GM18517 (cell line): ENCODE measurements at regions not wholly inside any gene's neighbourhood (a gene's known extent, or its start where the extent isn't known, plus 50 kb on each side); places are given as distances from the start of the nearest gene placed in this dataset.
"Not testable (repeated sequence)": the region's sequence is repeated elsewhere in the genome, so short reads cannot be mapped to it uniquely, and the experiment has no call there.

ENCODE experiments used
- ATAC-seq: cut with Tn5 transposase; IDR thresholded peaks from one replicate; pipeline ENCODE4 v1.9.1; 2021; ENCODE audit warnings: mild to moderate bottlenecking, moderate library complexity; ENCODE audit not compliant: unreplicated experiment

GRCh38 chr7:46942574-46942973 is 639.3 kb downstream of the TNS3 start:
- ATAC-seq = no peak

GRCh38 chr7:46940178-46940577 is 641.7 kb downstream of the TNS3 start:
- no peak for ATAC-seq

- no peak for ATAC-seq
Observed at GRCh38 chr7:46939558-46939957, 642.4 kb downstream of the TNS3 start.

GRCh38 chr7:46939089-46939488 is 642.8 kb downstream of the TNS3 start:
- ATAC-seq = no peak

- ATAC-seq = no peak
Observed at GRCh38 chr7:46937826-46938225, 644.1 kb downstream of the TNS3 start.

- no peak for ATAC-seq
Observed at GRCh38 chr7:46934198-46934825, 647.6 kb downstream of the TNS3 start.

DNA sequence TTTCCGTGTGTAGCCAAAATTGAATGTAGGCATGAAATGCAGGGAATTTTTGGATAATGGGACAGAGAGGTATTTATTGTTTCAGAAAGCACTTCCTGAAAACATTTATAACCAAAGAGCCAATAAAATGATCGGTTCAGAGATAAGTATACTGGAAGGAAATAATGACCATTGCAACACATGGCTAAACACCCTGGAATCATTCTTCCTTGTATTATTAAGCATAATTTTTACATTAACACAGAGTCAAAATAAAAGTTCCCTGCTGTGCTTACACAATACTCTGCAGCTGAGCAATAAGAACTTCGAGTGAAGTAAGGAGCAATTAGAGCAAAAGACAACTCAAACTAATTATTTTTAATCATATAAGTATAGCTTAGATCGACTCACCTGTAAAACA is 648.3 kb downstream of the TNS3 start:
- ATAC-seq = no peak

GRCh38 chr7:46932676-46933424 is 649.1 kb downstream of the TNS3 start:
- ATAC-seq = no peak

DNA sequence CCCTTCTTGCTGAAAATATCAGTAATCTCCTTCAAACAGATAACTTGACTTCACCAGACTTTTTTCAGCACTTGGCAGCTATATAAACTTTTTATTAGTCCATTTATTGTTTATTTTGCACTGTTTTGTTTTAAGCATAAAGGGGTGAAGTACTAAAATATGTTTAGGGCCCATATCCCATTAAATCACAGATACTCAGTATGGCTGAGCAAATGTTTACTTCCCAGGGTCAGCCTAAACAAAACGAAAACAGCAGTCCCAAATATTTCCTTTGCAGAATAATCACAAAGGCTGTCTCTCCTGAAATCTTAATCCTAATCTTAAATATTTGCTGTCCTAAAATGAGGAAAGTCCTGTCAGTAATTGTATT is 649.6 kb downstream of the TNS3 start:
- no peak for ATAC-seq

GRCh38 chr7:46930366-46930765 is 651.5 kb downstream of the TNS3 start:
- ATAC-seq = no peak

GRCh38 chr7:46929359-46929758 is 652.6 kb downstream of the TNS3 start:
- no peak for ATAC-seq

GRCh38 chr7:46928719-46929118 is 653.2 kb downstream of the TNS3 start:
- ATAC-seq = no peak

GRCh38 chr7:46927131-46927810 is 654.6 kb downstream of the TNS3 start:
- no peak for ATAC-seq

DNA sequence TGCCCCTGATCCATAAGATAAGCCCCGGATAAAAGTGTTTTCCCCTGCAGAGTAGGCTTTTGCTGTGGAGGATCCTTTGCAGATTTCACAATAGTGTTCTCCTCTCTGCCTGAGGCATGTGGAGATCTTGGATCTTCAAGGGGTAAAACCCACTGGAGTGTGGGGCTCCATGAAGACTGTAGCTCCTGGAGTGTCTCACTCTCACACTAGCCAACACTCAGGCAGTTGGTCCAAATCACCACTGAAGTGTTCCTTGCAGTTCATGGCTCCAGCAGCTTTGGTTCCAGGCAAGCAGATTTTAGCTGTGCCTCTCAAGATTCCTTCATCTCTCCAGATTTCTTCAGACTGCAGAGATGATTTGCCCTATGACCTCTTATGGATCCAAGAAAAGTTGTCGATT is 665.3 kb downstream of the TNS3 start:
- ATAC-seq = no peak

DNA sequence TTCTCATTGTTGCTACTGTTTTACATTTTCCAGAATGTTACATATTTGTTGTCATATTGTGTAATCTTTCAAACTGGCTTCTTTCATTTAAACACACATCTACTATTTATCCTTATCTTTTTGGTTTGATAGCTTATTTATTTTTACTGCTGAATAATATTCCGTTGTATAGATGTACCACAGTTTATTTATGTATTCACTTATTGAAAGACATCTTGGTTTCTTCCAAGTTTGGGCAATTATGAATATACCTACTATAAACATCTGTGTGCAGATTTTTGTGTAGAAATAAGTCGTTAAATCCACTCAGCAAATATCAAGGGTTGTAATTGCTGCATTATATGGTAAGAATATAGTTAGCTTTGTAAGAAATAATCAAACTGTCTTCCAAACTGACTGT is 669.2 kb downstream of the TNS3 start:
- ATAC-seq = no peak

- no peak for ATAC-seq
Observed at GRCh38 chr7:46909601-46910051, 672.3 kb downstream of the TNS3 start.

DNA sequence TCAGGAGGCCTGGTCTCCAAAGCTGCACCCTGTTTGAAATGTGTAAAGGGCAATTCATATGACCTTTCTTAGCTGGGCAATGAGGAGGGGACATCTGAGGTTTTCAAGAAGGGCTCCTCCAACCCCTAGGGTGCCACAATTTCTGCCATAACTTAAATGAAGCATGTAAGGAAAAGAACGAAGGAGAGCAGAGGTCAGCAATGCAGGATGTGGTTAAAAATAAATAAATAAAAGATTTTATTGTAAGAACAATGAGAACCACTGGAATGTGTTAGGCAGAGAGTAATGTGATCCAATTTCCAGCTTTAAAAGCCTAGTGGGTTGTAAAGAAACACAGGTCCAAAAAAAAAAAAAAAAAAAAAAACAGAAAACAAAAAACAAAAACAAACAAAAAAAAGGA is 673.1 kb downstream of the TNS3 start:
- ATAC-seq = no peak

DNA sequence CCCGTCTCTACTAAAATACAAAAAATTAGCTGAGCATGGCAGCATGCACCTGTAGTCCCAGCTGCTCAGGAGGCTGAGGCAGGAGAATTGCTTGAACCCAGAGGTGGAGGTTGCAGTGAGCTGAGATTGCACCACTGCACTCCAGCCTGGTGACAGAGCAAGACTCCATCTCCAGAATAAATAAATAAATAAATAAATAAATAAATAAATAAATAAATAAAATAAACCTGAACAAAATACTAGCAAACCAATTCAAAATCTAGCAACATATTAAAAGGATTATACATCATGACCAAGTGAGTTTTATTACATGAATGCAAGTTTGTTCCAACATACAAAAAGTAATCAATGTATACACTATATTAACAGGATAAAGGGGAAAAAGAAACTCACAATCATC is 677.4 kb downstream of the TNS3 start:
- ATAC-seq = not testable (repeated sequence)

DNA sequence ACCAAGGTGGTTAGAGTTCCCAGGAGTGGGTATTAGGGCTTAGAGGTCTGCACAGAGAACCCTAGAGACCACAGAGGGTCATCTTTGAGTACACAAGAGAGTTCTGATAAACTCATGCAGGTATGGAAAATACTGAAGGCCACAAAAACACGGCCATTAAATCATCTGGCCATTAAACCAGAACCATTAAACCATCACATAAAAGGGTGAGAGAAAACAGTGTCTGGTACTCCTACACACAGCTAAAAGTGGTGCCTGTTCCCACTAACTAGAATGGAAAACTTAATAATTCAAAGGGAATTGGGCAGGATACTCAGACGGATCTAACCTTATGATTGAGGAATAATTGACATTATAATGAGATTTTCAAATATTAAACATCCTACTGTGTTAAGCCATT is 679.4 kb downstream of the TNS3 start:
- no peak for ATAC-seq

DNA sequence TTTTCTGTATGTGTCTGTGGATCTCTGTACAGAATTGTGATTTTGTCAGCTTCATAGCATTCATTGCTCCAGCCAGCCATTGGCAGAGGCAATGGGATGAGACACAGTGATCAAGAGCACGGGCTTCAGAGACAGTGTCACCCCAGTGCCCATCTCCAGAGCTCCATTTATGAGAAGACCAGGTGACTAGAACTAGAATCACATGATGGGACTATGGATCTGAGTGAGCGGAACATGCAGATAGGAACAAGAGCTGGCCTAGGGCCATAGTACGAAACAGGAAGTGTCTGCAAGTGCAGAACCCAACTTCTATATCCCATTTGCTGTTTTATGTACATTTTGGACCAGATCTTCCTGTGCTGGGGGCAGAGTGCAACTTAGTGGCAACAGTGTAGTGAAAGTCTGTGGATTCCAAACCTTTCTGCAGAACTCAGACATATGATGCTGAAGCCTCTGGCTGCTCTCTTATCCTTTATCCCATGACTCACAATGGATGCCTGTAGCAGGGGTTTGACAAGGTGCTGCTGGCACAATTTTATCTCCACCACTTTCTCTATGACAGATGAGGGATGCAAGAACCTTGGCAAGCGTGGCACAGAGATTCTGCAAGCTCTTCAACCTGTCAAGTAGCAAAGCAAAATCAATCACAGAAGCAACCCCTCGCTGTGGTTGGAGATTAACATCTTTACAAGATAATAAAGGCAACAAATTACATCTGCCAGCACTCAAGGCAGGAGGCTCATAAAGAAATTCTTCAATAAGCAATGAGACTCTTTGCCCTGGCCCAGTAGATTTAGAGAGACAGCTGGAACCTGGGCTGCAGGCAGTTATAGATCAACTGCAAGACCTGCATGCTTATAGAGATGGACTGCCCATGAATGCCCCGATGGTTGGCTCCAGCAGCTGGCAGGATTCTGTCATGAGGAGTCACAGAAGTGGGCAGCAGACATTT is 681.3 kb downstream of the TNS3 start:
- no peak for ATAC-seq

DNA sequence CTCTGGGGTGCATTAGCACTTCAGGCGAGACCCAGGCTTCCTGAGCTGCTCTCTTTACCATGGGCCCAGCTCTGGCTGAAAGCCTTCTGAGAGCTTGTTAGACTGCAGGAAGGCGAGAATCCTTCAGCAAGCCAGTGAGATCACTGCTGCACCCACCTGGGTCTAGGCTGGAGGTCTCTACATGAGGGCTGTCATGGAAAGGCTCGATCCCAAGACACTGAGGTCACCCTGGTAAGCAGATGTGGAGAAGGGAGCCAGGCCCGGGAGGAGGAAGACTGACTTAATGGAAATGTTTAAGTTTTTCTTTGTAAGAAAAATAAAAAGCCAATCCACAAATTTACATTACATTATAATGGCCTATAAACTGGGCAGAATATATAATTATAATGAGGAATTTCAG is 684.5 kb downstream of the TNS3 start:
- ATAC-seq = no peak
